ENCODE measurements at regions not wholly inside any gene's neighbourhood (a gene's known extent, or its start where the extent isn't known, plus 50 kb on each side); places are given as distances from the start of the nearest gene placed in this dataset.

GRCh38 chr6:147784371-147784770 lies 275.9 kb downstream of the SAMD5 start:
- TF ChIP-seq EZH2 (IDR thresholded peaks at IDR 0.05; ENCODE audit: insufficient read depth, low read length) (no peak), CTCF (IDR thresholded peaks at IDR 0.05; ENCODE audit: insufficient read depth, low read depth, low read length) (no peak)
- Histone ChIP-seq H3K36me3 (ENCODE audit: insufficient read depth, low read length) (no peaks in the 10 kb centered on the region), H3K27ac (ENCODE audit: low read depth, low read length) (no peak overlapping the region), H3K79me2 (ENCODE audit: insufficient read depth, low read length) (no peaks in the 10 kb centered on the region), H3K9ac (ENCODE audit: low read length) (no peak overlapping the region), H3K27me3 (ENCODE audit: insufficient read depth, low read length) (no peaks in the 10 kb centered on the region), H4K20me1 (ENCODE audit: insufficient read depth, low read length) (no peaks in the 10 kb centered on the region), H3K4me3 (ENCODE audit: insufficient read depth, low read depth, low read length) (no peak overlapping the region), H3K4me2 (ENCODE audit: low read length) (no peak overlapping the region), H3K4me1 (ENCODE audit: insufficient read depth, low read length) (no peaks in the 10 kb centered on the region), H2AFZ (ENCODE audit: low read depth, low read length) (no peak overlapping the region), H3K9me3 (ENCODE audit: insufficient read depth, low read depth, low read length) (no peaks in the 10 kb centered on the region)
- Mint-ChIP-seq H3K4me3 (ENCODE audit: unreplicated experiment) (no peak overlapping the region), H3K4me1 (ENCODE audit: low read depth, unreplicated experiment) (no peaks in the 10 kb centered on the region), H3K27me3 (ENCODE audit: low read depth, unreplicated experiment) (peaks cover 3% of the 10 kb centered on the region), H3K36me3 (ENCODE audit: low read depth, unreplicated experiment) (no peaks in the 10 kb centered on the region), H3K9me3 (ENCODE audit: unreplicated experiment) (no peaks in the 10 kb centered on the region), H3K27ac (ENCODE audit: unreplicated experiment) (no peak overlapping the region)
- FAIRE-seq (no peak), DNase-seq (ENCODE audit: low read depth) (no peak)

- no peak overlapping the region for H3K27ac ChIP-seq (ENCODE audit: low read depth, low read length)
- H3K4me1 Mint-ChIP-seq (ENCODE audit: low read depth, unreplicated experiment): no peaks in the 10 kb centered on the region
- H3K9ac ChIP-seq (ENCODE audit: low read length): no peak overlapping the region
- no peaks in the 10 kb centered on the region for H3K9me3 Mint-ChIP-seq (ENCODE audit: unreplicated experiment)
- H3K79me2 ChIP-seq (ENCODE audit: insufficient read depth, low read length): no peaks in the 10 kb centered on the region
- no peak overlapping the region for H3K4me2 ChIP-seq (ENCODE audit: low read length)
- H3K36me3 ChIP-seq (ENCODE audit: insufficient read depth, low read length): no peaks in the 10 kb centered on the region
- H3K27me3 Mint-ChIP-seq (ENCODE audit: low read depth, unreplicated experiment): peaks cover 3% of the 10 kb centered on the region
- TF ChIP-seq EZH2 (IDR thresholded peaks at IDR 0.05; ENCODE audit: insufficient read depth, low read length) (no peak), CTCF (IDR thresholded peaks at IDR 0.05; ENCODE audit: insufficient read depth, low read depth, low read length) (no peak)
- H3K36me3 Mint-ChIP-seq (ENCODE audit: low read depth, unreplicated experiment): no peaks in the 10 kb centered on the region
- H3K4me3 Mint-ChIP-seq (ENCODE audit: unreplicated experiment): no peak overlapping the region
- H3K4me3 ChIP-seq (ENCODE audit: insufficient read depth, low read depth, low read length): no peak overlapping the region
- no peaks in the 10 kb centered on the region for H4K20me1 ChIP-seq (ENCODE audit: insufficient read depth, low read length)
- FAIRE-seq: no peak
- H3K27me3 ChIP-seq (ENCODE audit: insufficient read depth, low read length): no peaks in the 10 kb centered on the region
- H3K27ac Mint-ChIP-seq (ENCODE audit: unreplicated experiment): no peak overlapping the region
- H3K9me3 ChIP-seq (ENCODE audit: insufficient read depth, low read depth, low read length): no peaks in the 10 kb centered on the region
- H2AFZ ChIP-seq (ENCODE audit: low read depth, low read length): no peak overlapping the region
- no peak for DNase-seq (ENCODE audit: low read depth)
- no peaks in the 10 kb centered on the region for H3K4me1 ChIP-seq (ENCODE audit: insufficient read depth, low read length)
These were observed 278.9 kb downstream of the SAMD5 start for GRCh38 chr6:147787417-147787816.

- TF ChIP-seq EZH2 (IDR thresholded peaks at IDR 0.05; ENCODE audit: insufficient read depth, low read length): no peak
- no peak for TF ChIP-seq CTCF (IDR thresholded peaks at IDR 0.05; ENCODE audit: insufficient read depth, low read depth, low read length)
- DNase-seq (ENCODE audit: low read depth) (no peak), FAIRE-seq (no peak)
- Mint-ChIP-seq H3K36me3 (ENCODE audit: low read depth, unreplicated experiment) (no peaks in the 10 kb centered on the region), H3K4me3 (ENCODE audit: unreplicated experiment) (no peak overlapping the region), H3K4me1 (ENCODE audit: low read depth, unreplicated experiment) (no peaks in the 10 kb centered on the region), H3K27me3 (ENCODE audit: low read depth, unreplicated experiment) (peaks cover 3% of the 10 kb centered on the region), H3K9me3 (ENCODE audit: unreplicated experiment) (no peaks in the 10 kb centered on the region), H3K27ac (ENCODE audit: unreplicated experiment) (no peak overlapping the region)
- H4K20me1 ChIP-seq (ENCODE audit: insufficient read depth, low read length): no peaks in the 10 kb centered on the region
- no peaks in the 10 kb centered on the region for H3K79me2 ChIP-seq (ENCODE audit: insufficient read depth, low read length)
- no peaks in the 10 kb centered on the region for H3K27me3 ChIP-seq (ENCODE audit: insufficient read depth, low read length)
- no peaks in the 10 kb centered on the region for H3K4me1 ChIP-seq (ENCODE audit: insufficient read depth, low read length)
- H3K4me3 ChIP-seq (ENCODE audit: insufficient read depth, low read depth, low read length): no peak overlapping the region
- H3K4me2 ChIP-seq (ENCODE audit: low read length): no peak overlapping the region
- no peaks in the 10 kb centered on the region for H3K36me3 ChIP-seq (ENCODE audit: insufficient read depth, low read length)
- H3K27ac ChIP-seq (ENCODE audit: low read depth, low read length): no peak overlapping the region
- no peaks in the 10 kb centered on the region for H3K9me3 ChIP-seq (ENCODE audit: insufficient read depth, low read depth, low read length)
- H3K9ac ChIP-seq (ENCODE audit: low read length): no peak overlapping the region
- H2AFZ ChIP-seq (ENCODE audit: low read depth, low read length): no peak overlapping the region
These were observed 281.0 kb downstream of the SAMD5 start for GRCh38 chr6:147789430-147789947.

All from astrocyte (in vitro differentiated cells and primary cell).